ENCODE measurements at regions not wholly inside any gene's neighbourhood (a gene's known extent, or its start where the extent isn't known, plus 50 kb on each side); places are given as distances from the start of the nearest gene placed in this dataset.

DNA sequence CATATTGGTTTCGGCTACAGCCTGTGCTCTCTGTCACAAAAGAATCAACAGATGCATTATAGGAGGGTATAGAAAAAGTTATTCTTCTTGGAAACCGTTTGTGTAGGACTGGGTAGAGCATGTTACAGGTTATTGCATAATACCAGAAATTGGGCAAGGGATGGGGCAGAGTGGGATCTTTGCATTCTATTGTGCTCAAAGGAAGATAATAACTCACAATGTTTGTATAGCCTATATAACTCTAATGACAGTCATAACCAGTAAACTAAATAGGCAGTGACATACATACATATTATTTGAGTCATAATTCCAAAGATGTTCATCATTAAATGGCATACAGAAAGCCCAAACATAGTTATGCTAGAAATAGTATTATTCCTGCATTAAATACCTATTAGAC lies 179.7 kb downstream of the XPNPEP1 start:
- H3K36me3 ChIP-seq: no peaks in the 10 kb centered on the region
- no peaks in the 10 kb centered on the region for H3K27me3 ChIP-seq
- 48 to 52% methylated on average over 2 of the region's 2 CpGs for WGBS, 2 donors
- H3K4me1 ChIP-seq: no peaks in the 10 kb centered on the region
- H3K4me3 ChIP-seq: no peak overlapping the region
- H3K9me3 ChIP-seq: no peaks in the 10 kb centered on the region
- TF ChIP-seq EP300 (IDR thresholded peaks at IDR 0.05): no peak
- TF ChIP-seq POLR2A (IDR thresholded peaks at IDR 0.05): no peak
- no peak for TF ChIP-seq POLR2AphosphoS5 (IDR thresholded peaks at IDR 0.05)
- TF ChIP-seq, protein P1, sequence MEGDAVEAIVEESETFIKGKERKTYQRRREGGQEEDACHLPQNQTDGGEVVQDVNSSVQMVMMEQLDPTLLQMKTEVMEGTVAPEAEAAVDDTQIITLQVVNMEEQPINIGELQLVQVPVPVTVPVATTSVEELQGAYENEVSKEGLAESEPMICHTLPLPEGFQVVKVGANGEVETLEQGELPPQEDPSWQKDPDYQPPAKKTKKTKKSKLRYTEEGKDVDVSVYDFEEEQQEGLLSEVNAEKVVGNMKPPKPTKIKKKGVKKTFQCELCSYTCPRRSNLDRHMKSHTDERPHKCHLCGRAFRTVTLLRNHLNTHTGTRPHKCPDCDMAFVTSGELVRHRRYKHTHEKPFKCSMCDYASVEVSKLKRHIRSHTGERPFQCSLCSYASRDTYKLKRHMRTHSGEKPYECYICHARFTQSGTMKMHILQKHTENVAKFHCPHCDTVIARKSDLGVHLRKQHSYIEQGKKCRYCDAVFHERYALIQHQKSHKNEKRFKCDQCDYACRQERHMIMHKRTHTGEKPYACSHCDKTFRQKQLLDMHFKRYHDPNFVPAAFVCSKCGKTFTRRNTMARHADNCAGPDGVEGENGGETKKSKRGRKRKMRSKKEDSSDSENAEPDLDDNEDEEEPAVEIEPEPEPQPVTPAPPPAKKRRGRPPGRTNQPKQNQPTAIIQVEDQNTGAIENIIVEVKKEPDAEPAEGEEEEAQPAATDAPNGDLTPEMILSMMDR (IDR thresholded peaks at IDR 0.05): no peak
- ATAC-seq (ENCODE audit: low FRiP score in 2 of 2) (no peak), DNase-seq (no peak)
- H3K27ac ChIP-seq: no peak overlapping the region

DNA sequence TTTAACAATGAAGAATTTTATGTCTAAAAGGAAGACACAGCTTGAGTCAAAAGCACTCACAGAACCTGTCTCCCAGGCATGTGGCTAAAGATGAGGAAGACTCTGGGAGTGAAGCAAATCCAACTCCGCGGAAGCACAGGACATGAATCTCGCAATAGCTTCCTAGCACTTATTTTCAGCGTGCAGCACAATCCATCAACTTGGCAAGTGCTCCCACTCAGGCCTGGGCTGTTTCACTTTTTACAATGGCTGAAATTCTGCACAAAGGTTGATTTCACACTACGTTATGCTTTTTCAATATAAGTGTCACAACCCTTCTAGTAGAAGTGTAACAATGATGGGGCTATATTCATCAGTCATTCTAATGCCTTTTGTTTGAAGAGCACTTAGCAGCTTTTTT lies 180.2 kb downstream of the XPNPEP1 start:
- TF ChIP-seq, protein P1 (IDR thresholded peaks at IDR 0.05): no peak
- no peak for TF ChIP-seq POLR2A (IDR thresholded peaks at IDR 0.05)
- TF ChIP-seq POLR2AphosphoS5 (IDR thresholded peaks at IDR 0.05): no peak
- no peak for TF ChIP-seq EP300 (IDR thresholded peaks at IDR 0.05)
- no peak overlapping the region for H3K27ac ChIP-seq
- H3K4me1 ChIP-seq: no peaks in the 10 kb centered on the region
- DNase-seq (no peak), ATAC-seq (ENCODE audit: low FRiP score in 2 of 2) (no peak)
- WGBS, 2 donors: 30 to 43% methylated on average over 5 of the region's 5 CpGs
- H3K9me3 ChIP-seq: no peaks in the 10 kb centered on the region
- H3K36me3 ChIP-seq: no peaks in the 10 kb centered on the region
- H3K27me3 ChIP-seq: no peaks in the 10 kb centered on the region
- no peak overlapping the region for H3K4me3 ChIP-seq

DNA sequence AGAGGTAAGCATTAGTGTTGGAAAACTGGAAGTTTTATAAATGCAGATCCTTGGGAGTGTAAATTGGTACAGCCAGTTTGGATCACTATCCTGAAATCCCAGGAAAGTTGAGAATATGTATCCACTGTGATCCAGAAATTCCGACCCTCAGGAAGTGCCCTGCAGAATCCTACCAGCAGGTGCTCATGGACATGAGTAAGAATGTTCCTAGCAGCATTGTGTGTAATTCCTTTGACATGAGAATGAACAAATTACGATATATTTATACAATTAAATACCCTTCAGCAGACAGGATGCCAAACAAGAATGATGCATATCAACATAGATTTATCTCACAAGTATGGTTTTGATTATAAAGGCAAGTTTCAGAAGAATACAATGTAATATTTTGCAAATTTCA lies 181.6 kb downstream of the XPNPEP1 start:
- TF ChIP-seq, protein P1 (IDR thresholded peaks at IDR 0.05): no peak
- no peak for TF ChIP-seq POLR2AphosphoS5 (IDR thresholded peaks at IDR 0.05)
- TF ChIP-seq POLR2A (IDR thresholded peaks at IDR 0.05): no peak
- no peak for TF ChIP-seq EP300 (IDR thresholded peaks at IDR 0.05)
- Histone ChIP-seq H3K27me3 (no peaks in the 10 kb centered on the region), H3K9me3 (no peaks in the 10 kb centered on the region), H3K27ac (no peak overlapping the region), H3K36me3 (no peaks in the 10 kb centered on the region), H3K4me1 (no peaks in the 10 kb centered on the region), H3K4me3 (no peak overlapping the region)
- WGBS, 2 donors: 73 to 75% methylated on average over 2 of the region's 2 CpGs
- no peak for ATAC-seq (ENCODE audit: low FRiP score in 2 of 2)
- DNase-seq: no peak

DNA sequence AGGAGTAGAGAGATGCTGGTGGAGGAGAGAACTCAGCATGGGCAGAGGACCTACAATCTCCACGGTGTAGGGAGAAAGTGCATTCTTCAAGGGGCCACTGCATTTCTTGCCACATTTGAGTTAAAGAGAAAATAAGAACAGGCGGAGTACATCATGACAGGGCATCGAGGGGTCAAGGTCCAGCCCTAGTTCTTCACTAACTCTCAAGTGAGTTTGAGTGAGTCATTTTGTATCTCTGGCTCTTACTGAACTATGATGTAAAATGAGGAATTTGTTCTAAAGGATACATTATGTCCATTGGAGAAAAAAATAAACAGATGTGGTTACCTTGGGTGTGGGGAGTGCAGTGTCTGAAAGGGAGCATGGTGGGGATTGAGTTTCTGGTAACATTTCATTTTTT lies 182.9 kb downstream of the XPNPEP1 start:
- WGBS, 2 donors: 78 to 81% methylated on average over 3 of the region's 3 CpGs
- no peak for TF ChIP-seq POLR2A (IDR thresholded peaks at IDR 0.05)
- no peaks in the 10 kb centered on the region for H3K4me1 ChIP-seq
- H3K27me3 ChIP-seq: no peaks in the 10 kb centered on the region
- H3K36me3 ChIP-seq: no peaks in the 10 kb centered on the region
- no peak overlapping the region for H3K4me3 ChIP-seq
- DNase-seq: no peak
- H3K27ac ChIP-seq: no peak overlapping the region
- peak in 1 of 2 donors; percentile 87 for ATAC-seq (ENCODE audit: low FRiP score in 2 of 2)
- no peaks in the 10 kb centered on the region for H3K9me3 ChIP-seq

DNA sequence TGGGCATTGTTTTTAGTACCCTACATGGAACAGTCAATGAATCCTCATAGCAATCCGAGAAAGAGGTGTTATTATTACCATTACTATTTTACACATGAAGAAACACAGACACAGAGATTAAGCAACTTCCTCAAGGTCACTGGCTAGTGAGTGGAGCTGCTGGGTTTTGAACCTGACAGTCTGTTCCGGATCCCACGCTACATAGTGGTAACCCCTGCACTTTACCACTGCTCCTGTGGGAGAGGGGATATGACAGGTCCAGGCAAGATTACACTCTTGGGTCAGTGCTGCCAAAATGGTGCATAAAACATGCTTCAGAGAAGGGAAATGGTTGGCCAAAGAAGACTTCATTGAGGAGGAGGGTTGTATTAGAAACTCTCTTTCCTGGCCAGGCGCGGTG lies 185.7 kb downstream of the XPNPEP1 start:
- Histone ChIP-seq H3K27ac (no peak overlapping the region), H3K4me1 (no peaks in the 10 kb centered on the region), H3K4me3 (no peak overlapping the region), H3K9me3 (no peaks in the 10 kb centered on the region), H3K27me3 (no peaks in the 10 kb centered on the region), H3K36me3 (no peaks in the 10 kb centered on the region)
- TF ChIP-seq, protein P1 (IDR thresholded peaks at IDR 0.05): no peak
- 87 to 90% methylated on average over 5 of the region's 5 CpGs for WGBS, 2 donors
- no peak for DNase-seq
- no peak for ATAC-seq (ENCODE audit: low FRiP score in 2 of 2)

All from upper lobe of left lung (tissue), 6 donors.